GM19240 (cell line): ENCODE measurements at regions not wholly inside any gene's neighbourhood (a gene's known extent, or its start where the extent isn't known, plus 50 kb on each side); places are given as distances from the start of the nearest gene placed in this dataset.

Experiments
- DNase-seq: peaks from one replicate; pipeline ENCODE4 v3.0.0; 2011; ENCODE audit warnings: low spot score; ENCODE audit not compliant: insufficient read length

DNA sequence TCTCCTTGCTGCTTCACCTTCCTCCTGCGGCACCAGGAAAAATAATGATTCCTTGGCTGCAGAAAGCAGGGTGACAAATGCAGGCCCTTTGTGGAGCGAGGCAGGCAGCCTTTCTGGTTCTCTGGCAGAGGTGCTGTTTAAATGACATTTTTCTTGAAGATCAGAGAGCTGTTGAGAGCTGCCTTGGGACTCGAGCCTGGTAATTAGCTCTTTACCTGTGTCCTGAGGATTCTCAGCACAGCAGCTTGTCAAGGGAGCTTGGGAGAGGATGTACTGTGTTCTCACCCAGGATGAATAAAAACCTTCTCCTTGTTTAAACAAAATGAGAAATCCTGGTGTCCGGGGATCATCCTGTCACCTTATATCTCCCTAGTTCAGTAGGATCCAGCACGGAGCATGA is 204.0 kb downstream of the AACS start:
- no peak for DNase-seq

DNA sequence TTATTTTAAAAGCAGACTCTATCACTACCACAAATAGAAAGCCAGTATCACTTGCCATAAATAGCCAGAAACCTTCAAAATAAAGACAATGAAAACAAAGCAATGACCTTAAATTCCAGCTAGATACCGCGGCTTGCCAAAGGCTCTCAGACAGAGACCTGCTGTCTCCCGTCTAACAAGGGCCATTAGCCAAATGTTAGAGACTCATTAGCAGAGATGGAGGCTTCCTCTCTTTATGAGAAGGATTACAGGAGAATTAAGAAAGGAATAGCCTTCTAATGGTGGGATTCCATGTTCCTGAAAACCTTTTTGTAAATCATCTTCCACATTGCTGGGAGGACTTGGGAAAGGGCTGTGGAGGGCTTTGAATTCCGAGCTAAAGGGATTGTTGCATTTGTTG is 206.7 kb downstream of the AACS start:
- no peak for DNase-seq

DNA sequence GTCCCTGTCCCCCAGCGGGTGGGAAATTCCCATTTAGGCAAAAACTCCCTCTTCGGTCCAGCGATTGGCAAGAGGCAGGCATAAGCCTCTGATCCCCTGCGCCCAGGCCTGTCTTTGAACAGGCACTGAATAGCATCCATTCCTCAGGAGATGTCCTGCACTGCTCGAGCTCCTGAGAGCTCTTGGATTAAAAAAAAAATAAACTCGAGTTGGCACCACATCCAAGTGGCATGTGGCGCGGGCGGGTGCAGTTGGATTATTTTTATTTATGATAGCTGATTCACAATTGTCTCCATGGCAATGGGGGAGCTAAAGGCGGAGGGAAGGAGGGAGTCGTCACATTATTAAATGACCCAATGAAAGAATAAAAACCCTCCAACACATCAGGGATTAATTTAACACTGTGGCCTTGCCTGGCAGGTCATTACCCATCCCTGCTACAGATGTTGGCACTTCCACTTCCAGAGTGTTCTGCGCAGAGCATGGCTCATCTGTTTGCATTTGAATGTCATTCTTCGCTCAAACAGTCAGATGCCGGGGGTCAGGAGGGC is 207.2 kb downstream of the AACS start:
- no peak for DNase-seq

DNA sequence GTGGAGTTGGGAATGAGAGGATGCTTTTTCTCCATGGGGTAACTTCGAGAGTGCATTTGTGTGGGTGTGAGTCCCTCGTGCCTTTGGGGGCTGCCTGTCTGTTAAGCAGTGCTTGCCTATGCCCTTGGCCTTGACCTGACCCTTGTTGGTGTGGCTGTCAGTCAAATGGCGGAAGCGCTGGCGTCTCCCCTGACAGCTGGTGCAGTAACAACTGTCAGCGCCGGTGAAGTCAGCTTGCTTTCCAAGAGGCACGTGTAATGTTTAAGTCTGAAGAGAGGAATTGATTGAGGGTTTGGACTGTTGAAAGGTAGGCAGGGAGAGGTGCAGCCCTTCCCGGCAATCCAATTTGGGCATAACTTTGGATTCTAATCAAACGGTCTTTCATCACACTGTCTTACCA is 211.3 kb downstream of the AACS start:
- no peak for DNase-seq

DNA sequence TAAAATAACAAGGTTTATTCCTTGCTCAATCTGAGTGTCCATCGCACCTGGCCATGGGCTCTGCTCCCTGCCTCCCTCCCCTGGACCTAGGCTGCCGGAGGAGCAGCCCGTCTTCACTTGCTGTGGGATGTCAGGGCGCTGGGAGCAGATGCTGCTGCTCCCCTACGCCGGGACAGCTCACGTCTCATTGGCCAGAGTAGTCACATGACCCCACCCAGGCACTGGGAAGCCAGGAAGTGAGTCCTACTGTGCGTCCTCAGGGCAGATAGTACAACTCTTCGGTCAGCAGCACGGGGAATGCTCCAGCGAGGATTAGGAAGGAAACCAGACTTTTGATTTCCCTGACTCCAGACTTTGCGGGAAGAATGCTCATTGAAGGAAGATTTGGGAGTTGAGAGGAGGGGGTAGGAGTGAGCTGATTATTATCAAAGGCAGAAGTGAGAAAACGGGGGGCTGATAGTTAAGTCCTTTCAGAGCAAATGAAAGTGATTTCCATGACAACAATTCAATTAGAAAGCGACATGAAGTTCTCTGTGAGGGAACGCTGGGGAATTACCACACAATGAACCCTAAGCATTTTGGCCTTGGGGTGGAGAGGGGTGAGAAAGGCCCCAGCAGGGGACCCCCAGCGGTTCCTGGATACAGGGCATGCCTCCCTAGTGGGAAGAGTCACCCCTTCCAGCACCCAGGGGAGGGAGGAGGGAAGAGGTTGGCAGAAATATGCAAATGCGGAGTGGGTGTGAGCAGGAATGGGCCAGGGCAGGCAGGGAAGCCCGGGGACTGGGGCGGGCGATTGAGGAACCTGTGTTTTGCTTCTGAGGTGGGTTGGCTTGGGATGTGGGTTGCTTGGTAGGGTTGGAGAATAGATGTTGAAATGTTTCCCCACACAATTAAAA is 215.5 kb downstream of the AACS start:
- no peak for DNase-seq

DNA sequence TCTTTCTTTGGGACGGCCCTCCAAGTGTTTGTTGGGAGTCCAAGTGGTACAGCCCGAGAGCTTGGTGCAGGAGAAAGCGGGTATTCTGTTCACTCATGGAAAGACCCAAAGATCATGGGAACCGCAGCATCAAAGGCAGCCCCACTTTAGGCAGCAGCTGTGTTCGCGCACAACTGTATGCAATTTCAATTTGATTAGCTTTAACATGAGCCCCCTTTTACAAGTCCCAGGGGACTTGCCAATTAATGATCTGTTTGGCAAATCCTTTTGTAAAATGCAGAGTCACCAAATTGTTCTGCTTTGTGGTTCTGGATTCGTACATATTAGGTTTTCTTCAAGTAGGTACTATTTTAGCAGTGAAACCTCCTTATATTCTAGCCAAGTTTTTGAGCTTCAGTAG is 217.7 kb downstream of the AACS start:
- no peak for DNase-seq

DNA sequence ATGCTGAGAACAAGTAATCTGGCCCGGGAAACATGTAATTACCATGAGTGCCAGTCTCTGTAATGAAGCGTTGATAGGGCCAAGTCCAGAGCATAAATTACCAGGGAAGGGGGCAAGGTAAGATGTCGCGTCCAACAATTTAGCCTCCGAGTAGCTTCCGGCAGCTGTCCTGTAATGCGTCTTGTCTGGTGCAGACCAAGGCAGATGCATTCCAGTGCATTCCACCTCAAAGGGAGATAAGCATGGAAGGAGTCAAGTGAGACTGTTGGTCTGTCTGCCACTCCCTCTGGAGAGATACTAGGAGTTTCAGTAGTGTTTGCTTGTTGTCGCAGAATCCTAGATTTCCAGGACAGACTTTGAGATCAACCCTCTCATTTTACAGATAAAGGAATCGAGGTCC is 218.3 kb downstream of the AACS start:
- DNase-seq, result no peak

DNA sequence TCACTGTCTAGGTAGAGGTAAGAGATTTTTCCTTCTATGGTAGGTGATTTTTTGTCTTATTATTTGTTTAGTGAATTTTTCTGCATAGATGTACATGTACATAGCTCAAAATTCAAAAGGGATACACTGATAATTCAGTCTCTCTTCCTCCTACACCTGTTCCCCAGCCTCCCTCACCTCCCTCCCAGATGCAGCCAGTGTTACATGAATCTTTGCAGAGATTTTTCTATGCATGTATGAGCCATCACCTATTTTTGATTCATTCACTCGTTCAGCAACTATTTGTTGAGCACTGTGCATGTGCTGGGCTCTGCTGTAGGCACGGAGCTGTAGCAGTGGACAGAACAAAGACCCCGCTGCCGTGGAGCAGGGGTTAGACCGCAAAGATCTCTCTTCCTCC is 218.9 kb downstream of the AACS start:
- no peak for DNase-seq

DNA sequence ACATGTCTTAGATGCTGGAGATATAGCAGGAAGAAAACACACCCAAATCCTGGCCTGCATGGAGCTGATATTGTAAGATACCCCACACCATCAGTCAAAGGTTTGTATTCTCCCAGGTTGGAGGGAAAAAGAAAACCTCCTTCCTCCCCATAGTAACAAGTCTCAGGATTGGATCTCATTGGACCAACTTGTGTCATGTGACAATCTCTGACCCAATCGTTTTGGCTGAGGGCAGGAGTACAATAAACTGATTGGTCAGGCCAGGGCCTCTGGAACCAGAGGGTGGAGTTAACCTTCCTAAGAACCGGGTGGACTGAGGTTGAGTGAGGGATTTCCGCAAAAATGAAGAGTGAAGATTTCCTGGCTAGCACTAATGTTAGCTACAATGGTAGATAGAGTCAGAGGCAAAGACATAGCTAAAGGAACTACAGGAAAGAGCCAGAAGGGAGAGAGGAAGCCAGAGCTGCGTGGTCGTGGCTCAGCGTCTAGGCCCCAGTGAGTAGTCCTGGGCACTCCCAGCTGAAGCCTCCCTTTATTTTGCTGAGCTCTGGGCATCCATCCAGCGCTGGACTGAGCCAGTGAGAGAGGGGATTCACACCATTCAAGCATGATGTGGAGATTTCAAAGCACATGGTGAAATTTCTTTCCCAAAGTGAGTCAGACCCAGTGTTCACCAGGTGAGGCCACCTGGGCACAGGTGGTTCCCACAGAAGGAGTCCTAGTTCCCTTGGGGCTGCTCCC is 219.9 kb downstream of the AACS start:
- DNase-seq, result no peak

DNA sequence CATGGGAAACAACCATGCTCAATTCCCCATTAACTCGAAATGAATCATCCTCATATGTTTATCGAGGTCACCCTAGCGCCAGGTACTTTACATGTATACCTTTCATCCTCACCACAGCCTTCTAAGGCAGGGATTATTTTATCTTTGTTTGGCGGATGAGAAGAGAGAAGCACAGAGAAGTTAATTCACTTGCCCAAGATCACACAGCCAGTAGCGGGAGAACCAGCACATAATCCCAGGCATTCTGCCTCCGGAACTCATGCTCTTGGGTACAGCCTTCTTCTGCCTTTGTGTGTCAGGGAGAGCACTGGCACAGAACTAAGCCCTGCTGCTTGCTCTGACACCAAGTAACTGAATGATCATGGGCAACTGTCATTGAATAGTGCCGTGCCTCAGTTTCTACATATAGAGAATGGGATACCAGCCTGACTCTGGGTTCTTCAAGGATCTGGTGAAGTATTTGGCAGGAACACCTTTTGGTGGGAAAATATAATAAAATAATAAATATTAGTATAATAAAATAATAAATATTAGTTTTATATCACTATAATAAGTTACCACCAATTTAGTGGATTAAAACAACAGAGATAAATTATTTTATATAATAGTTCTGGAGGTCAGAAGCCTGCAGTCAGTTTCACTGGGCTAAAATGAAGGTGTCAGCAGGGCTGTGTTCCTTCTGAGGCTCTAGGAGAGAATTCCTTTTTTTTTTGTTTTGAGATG is 220.9 kb downstream of the AACS start:
- DNase-seq, result no peak

DNA sequence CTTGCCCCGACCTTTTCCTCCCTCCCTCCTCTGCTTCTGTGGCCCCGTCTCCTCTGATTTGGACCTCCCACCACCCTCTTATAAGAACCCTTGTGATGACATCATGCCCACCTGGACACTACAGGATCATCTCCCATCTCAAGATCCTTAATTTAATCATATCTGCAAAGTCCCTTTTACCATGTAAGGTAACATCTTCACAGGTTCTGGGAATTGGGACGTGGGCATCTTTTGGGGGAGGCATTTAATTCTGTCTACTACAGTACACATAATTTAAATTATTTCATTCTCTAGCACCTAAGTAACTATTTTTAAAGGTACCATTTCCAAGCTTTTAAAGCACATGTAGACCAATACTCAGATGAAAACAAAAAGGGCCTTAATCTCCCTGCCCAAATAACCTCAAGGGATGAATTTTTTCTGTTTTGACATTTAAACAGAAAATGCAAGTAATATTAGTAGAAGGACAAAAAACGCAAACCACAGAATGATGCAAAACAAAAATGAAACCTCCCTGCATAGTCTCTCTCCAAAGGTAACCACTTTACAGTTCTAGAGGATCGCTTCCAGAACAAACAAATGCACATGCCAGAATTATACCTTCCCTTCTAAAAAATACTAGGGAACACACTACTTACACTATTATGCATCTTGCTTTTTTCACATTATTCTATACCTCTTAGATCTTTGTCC is 222.1 kb downstream of the AACS start:
- DNase-seq, result no peak

DNA sequence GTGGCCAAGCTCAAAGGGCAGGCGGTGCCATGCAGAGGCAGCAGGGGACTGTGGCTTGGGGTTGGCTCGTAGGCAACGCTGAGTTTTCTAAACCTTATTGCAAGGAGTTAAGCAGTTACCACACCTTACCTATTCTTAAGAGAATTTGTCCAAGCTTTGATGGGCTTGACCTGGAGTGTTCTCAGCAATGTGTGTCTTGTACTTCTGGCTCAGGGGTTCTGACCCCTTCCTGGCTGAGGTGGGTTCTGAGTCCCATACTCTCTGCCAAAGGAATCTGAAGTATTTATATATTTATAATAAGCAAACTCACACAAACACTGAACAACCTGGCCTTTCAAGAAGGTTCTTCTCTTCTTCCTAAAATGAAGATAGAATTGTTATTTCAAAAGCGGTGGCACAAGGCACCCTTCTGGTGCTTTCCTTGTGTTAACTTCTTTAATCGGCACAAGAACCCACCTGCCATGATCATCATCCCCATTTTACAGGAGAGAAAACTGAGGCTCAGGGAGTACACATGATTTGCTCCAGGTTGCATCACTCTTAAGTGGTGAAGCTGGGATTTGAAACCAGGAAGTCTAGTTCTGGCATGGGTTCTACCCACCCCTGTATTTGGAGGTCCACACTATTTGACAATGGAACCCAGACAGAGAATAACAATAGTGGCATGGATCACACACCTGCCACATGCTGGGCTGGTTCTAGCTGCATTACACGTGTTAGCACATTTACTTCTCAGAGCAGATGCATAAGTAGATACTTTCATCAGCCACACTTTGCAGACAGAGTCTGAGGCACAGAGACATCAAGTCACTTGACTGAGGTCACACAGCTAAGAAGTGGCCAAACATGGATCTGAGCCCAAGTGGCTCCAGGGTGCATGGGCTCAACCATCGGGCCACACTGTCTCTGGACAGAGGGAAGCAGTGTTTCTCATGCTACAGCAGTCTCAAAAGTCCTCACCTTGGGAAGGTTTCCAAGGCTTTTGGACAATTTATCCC is 224.0 kb downstream of the AACS start:
- no peak for DNase-seq

DNA sequence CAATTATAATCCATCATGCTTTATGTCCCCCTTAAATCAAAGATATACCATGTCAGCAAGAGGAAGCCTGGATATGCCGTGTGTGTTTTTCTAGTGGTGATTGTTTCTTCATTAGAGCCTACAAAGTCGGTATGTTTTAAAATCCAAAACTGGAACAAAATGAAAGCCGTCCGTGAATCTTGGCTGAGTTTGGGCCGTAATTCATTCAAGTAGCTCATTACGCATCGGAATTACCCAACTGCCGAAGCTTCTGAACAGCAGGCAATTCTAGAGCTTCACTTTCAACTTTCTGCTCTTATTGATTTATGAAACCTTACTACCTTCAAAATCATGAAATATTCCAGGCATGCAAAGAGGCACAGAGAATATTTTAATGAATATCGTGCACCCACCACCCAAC is 224.7 kb downstream of the AACS start:
- DNase-seq, result no peak

DNA sequence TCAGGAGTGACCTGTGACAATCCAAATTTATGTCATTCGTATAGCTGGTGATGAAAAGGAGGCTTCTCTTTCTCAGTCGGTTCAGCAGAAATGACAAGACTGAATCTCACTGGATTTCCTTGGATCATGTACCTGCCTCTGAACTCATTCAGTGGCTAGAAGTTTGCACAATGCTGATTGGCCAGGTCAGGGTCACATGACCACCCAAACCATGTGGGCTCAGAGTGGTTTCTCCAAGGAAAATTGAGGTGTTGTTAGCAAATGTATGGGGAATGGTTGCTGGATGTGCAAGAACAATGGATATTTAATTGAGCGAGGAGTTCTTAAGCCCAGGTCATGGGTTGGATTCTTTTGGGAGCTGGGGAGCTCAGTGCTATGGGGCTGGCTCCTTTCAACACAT is 227.5 kb downstream of the AACS start:
- DNase-seq, result no peak

DNA sequence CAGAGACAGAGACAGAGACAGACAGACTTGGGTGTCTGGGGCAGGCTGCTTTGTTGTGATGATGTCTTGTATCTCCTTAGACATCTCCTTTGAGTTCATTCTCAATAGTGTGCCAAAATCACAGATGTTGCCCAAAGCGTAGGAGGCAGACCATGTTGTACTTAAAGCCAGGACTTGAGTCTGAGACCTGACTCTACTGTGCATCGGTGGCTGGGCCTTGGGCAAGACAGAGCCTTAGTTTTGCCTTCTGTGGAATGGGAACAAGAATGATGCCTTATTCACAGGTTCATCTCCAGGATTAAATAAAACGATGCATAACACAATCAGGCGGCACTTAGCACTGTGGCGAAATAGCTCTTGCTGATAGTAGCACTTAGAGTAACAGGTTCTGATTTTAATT is 230.3 kb downstream of the AACS start:
- DNase-seq, result no peak

DNA sequence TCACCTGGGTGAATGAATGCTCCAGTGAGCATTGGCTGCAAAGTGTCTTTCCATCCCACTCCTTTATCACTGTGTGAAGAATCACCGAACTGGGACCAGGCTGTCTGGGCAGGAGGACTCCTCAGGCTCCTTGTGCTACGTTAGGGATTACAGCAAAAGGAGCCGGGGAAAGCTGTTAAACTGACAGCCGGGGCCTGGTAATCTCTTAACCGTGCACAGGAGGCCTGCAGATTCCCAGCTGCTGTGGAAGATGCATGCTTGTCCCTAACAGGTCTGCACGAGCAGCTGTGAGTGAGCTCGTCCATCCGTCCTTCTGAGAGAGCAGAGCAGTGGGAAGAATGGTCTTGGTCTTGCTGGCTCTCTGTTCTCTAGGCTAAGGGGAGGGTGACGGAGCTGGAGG is 231.5 kb downstream of the AACS start:
- DNase-seq, result no peak

DNA sequence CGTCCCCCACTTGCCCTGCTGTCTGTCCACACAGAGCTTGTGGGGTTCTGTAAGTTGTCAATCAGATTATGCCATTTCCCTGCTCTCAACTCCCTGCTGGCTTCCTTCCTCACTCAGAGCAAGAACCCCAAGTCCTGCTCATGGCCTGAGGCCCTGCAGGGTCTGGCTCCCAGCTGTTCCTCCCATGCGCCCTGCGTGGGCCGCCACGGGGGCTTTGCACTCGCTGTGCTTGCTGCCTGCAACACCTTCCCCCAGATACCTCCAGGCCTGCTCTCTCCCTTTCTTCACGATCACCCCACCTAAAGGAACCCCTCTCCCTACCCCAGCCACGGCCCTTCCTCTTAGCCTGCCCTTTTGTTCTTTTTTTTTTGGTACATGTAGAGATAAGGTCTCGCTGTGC is 234.6 kb downstream of the AACS start:
- DNase-seq, result no peak

DNA sequence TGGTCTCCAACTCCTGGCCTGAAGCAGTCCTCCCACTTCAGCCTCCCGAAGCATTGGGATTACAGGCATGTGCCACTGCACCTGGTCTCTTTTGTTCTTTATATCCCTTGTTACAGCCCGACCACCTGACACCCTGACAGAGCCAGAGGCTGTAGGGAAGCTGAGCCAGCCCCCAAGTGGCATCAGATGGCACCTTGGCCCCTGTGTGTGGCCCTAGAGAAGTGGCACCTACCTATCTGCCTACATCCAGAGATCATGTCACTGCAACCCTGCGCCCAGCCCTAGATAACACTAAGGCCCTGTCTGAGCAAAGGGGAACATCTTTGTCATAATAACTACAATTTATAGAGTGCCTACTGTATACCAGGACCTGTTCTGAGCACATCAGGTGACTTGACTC is 235.0 kb downstream of the AACS start:
- no peak for DNase-seq

DNA sequence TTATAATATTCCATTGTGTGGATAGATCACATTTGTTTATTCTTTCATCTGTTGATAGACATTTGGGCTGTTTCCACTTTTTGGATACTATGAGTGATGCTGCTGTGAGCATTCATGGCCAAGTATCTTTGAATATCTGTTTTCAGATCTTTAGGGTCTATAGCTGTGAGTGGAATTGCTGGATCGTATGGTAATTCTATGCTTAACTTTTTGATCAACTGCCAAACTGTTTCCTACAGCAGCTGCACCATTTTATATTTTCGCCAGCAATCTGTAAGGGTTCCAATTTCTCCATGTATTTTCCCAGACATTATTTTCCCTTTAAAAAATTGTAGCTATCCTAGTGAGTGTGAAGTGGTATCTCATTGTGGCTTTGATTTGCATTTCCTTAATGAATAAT is 238.1 kb downstream of the AACS start:
- DNase-seq, result no peak

DNA sequence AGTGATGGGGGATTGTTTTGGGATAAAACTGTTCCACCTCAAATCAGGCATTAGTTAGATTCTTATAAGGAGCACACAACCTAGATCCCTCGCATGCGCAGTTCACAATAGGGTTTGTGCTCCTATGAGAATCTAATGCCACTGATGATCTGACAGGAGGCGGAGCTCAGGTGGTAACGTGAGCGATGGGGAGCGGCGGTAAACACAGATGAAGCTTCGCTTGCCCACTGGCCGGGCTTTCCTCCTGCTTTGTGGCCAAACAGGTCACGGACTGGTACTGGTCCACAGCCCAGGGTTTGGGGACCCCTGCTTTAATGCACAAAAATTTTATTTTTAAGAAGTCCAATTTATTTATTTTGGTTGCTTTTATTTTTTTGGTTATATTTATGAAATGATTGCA is 238.8 kb downstream of the AACS start:
- DNase-seq, result no peak
